ENCODE measurements at regions not wholly inside any gene's neighbourhood (a gene's known extent, or its start where the extent isn't known, plus 50 kb on each side); places are given as distances from the start of the nearest gene placed in this dataset.

DNA sequence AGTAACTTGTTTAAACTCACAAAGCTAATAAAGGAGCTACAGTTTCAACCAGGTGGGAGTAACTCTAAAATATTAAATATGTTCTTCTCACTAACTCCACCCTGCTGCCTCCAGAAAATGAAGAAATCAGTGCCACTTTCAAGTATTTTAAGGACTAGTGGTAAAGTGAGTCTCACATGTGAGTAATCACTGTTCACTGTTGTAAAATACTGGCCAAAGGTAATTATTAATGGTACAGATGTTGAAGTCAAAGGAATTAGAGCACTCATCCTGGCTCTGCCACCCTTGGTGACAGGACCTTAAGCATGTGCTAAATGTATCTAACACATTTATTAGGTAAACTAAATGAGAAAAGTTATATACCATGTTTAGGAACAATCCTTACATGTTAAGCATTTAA lies 430.7 kb downstream of the BRINP1 start:
- TF ChIP-seq FOXP2 (optimal IDR thresholded peaks at IDR 0.05; ENCODE audit: borderline replicate concordance, extremely low read depth, extremely low read length, insufficient read depth) (no peak), SIN3A (IDR thresholded peaks at IDR 0.05; ENCODE audit: borderline replicate concordance, insufficient read depth, low read length) (no peak)

- TF ChIP-seq POLR2AphosphoS5 (IDR thresholded peaks at IDR 0.05; ENCODE audit: low read depth, low read length) (no peak), REST (IDR thresholded peaks at IDR 0.05; ENCODE audit: insufficient read depth in 1 of 2, low read depth in 2 of 2, low read length in 2 of 2) (no peak), TAF1 (IDR thresholded peaks at IDR 0.05; ENCODE audit: borderline replicate concordance, insufficient read depth, low read length) (no peak), SIN3A (IDR thresholded peaks at IDR 0.05; ENCODE audit: borderline replicate concordance, insufficient read depth, low read length) (no peak), FOXP2 (optimal IDR thresholded peaks at IDR 0.05; ENCODE audit: borderline replicate concordance, extremely low read depth, extremely low read length, insufficient read depth) (no peak)
These were observed 428.8 kb downstream of the BRINP1 start for GRCh38 chr9:118940473-118940872.

DNA sequence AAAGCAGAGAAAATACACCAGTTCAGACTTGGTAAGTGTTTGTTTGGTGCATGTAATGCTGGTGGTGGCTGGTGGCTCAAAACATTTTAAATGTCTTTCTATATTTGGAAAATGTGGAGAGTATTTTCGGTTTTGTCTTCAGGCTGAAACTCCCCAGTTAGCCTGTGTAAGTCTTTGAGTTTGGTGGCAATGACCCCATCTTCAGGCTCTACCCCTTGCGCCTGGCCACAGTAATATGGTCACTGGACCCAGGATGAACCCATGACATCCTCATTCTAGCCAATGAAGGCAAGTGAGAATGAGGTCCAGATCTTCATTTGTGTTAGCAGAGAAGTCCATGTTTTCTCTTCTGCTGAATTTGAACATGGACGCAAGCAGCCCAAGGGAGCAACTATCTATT lies 422.6 kb downstream of the BRINP1 start:
- no peak for TF ChIP-seq FOXP2 (optimal IDR thresholded peaks at IDR 0.05; ENCODE audit: borderline replicate concordance, extremely low read depth, extremely low read length, insufficient read depth)
- no peak for TF ChIP-seq TAF1 (IDR thresholded peaks at IDR 0.05; ENCODE audit: borderline replicate concordance, insufficient read depth, low read length)
- TF ChIP-seq REST (IDR thresholded peaks at IDR 0.05; ENCODE audit: insufficient read depth in 1 of 2, low read depth in 2 of 2, low read length in 2 of 2) = no peak
- no peak for TF ChIP-seq SIN3A (IDR thresholded peaks at IDR 0.05; ENCODE audit: borderline replicate concordance, insufficient read depth, low read length)
- no peak for TF ChIP-seq POLR2AphosphoS5 (IDR thresholded peaks at IDR 0.05; ENCODE audit: low read depth, low read length)

DNA sequence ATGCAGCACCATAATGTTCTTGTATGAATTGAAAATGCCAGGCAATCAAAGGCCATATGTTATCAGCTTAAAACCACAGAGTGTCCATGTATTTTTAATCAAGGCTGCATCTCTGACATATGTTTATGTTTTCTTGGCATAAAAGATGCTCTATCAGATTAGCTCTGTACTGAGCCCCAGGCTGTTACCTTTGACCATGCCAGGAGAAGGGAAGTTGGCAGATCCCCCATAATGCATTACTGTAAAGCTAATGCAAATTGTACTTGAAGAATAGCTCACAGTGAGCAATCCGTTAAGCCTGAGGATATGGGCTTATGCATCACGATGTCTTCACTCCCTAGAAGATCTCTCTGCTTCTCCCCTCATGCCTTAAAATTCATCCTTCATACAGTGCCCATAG lies 414.4 kb downstream of the BRINP1 start:
- TF ChIP-seq TAF1 (IDR thresholded peaks at IDR 0.05; ENCODE audit: borderline replicate concordance, insufficient read depth, low read length) = no peak
- TF ChIP-seq FOXP2 (optimal IDR thresholded peaks at IDR 0.05; ENCODE audit: borderline replicate concordance, extremely low read depth, extremely low read length, insufficient read depth) = no peak
- TF ChIP-seq REST (IDR thresholded peaks at IDR 0.05; ENCODE audit: insufficient read depth in 1 of 2, low read depth in 2 of 2, low read length in 2 of 2) = no peak
- TF ChIP-seq SIN3A (IDR thresholded peaks at IDR 0.05; ENCODE audit: borderline replicate concordance, insufficient read depth, low read length) = no peak
- no peak for TF ChIP-seq POLR2AphosphoS5 (IDR thresholded peaks at IDR 0.05; ENCODE audit: low read depth, low read length)

GRCh38 chr9:118957585-118957984 lies 411.6 kb downstream of the BRINP1 start:
- TF ChIP-seq POLR2AphosphoS5 (IDR thresholded peaks at IDR 0.05; ENCODE audit: low read depth, low read length) (no peak), SIN3A (IDR thresholded peaks at IDR 0.05; ENCODE audit: borderline replicate concordance, insufficient read depth, low read length) (no peak), REST (IDR thresholded peaks at IDR 0.05; ENCODE audit: insufficient read depth in 1 of 2, low read depth in 2 of 2, low read length in 2 of 2) (no peak), TAF1 (IDR thresholded peaks at IDR 0.05; ENCODE audit: borderline replicate concordance, insufficient read depth, low read length) (no peak), FOXP2 (optimal IDR thresholded peaks at IDR 0.05; ENCODE audit: borderline replicate concordance, extremely low read depth, extremely low read length, insufficient read depth) (no peak)
